K562 (cell line): ENCODE measurements at regions not wholly inside any gene's neighbourhood (a gene's known extent, or its start where the extent isn't known, plus 50 kb on each side); places are given as distances from the start of the nearest gene placed in this dataset.

Source experiments
- BACH1 ChIP-seq: fragments of 200-800 bp; sonication (Bioruptor generic); IDR thresholded peaks from 2 replicates; pipeline ENCODE4 v1.6.1; 2016; ENCODE audit warnings: missing genetic modification characterization, missing compliant biosample characterization
- CAMTA2 ChIP-seq: fragments of 250-450 bp; sonication (Bioruptor Pico); conservative IDR thresholded peaks from 2 replicates; pipeline ENCODE4 v1.5.1; 2022
- EZH2 ChIP-seq: IDR thresholded peaks from 2 replicates; pipeline ENCODE4 v1.6.1; 2012; ENCODE audit warnings: low read depth, mild to moderate bottlenecking, inconsistent platforms, low read length, borderline replicate concordance
- PTTG1 ChIP-seq: fragments of 450-650 bp; IDR thresholded peaks from 2 replicates; pipeline ENCODE4 v1.6.1; 2016; ENCODE audit warnings: low read depth, mild to moderate bottlenecking, missing genetic modification characterization, missing compliant biosample characterization
- RBFOX2 ChIP-seq: fragments of 200-400 bp; formaldehyde crosslinking; IDR thresholded peaks from 2 replicates; pipeline ENCODE4 v1.6.1; 2017; ENCODE audit warnings: low read depth, mild to moderate bottlenecking, low read length, moderate library complexity
- RFX5 ChIP-seq: IDR thresholded peaks from 2 replicates; pipeline ENCODE4 v1.6.1; 2011; ENCODE audit warnings: low read depth, mild to moderate bottlenecking, improper control_type of control experiment, low read length
- SMC3 ChIP-seq: conservative IDR thresholded peaks from 2 replicates; pipeline ENCODE4 v1.6.1; 2011; ENCODE audit warnings: low read depth, low read length, improper control_type of control experiment; ENCODE audit not compliant: insufficient read depth
- TSC22D4 ChIP-seq: fragments of 450-650 bp; IDR thresholded peaks from 2 replicates; pipeline ENCODE4 v1.6.1; 2016; ENCODE audit warnings: missing genetic modification characterization, missing biosample characterization, control low read depth
- XRCC3 ChIP-seq: fragments of 450-650 bp; IDR thresholded peaks from 2 replicates; pipeline ENCODE4 v1.6.1; 2017; ENCODE audit warnings: mild to moderate bottlenecking, moderate library complexity
- ZC3H8 ChIP-seq: fragments of 450-650 bp; IDR thresholded peaks from 2 replicates; pipeline ENCODE4 v1.6.1; 2017
- TF ChIP-seq, protein P1 (sequence below), 2 experiments: IDR thresholded peaks; 2 replicates each; pipeline ENCODE4 v1.6.1; 2012; ENCODE audit warnings: improper control_type of control experiment in 2 of 2, low read depth in 2 of 2, low read length in 2 of 2, borderline replicate concordance in 1 of 2
- TF ChIP-seq, protein P2 (sequence below), 2 experiments: fragments of 450-650 bp in 1 of 2; sonication (generic) in 1 of 2; formaldehyde crosslinking in 1 of 2; IDR thresholded peaks in 1 of 2; conservative IDR thresholded peaks in 1 of 2; 2 replicates each; pipeline versions ENCODE4 v1.6.1 to v1.8.1; 2016 to 2023; ENCODE audit warnings: mild to moderate bottlenecking in 2 of 2, moderate library complexity in 2 of 2, inconsistent platforms in 1 of 2, missing genetic modification reagents in 1 of 2
- TF ChIP-seq, protein P3 (sequence below), 3 experiments: IDR thresholded peaks in 2 of 3; conservative IDR thresholded peaks in 1 of 3; 2 replicates each; pipeline ENCODE4 v1.5.1; 2011 to 2012; ENCODE audit warnings: low read length in 3 of 3, mild to moderate bottlenecking in 3 of 3, control low read depth in 2 of 3, improper control_type of control experiment in 1 of 3, inconsistent platforms in 1 of 3, low read depth in 1 of 3, mixed read lengths in 1 of 3, moderate library complexity in 1 of 3; ENCODE audit not compliant: insufficient read depth in 2 of 3
- TF ChIP-seq, protein P4 (sequence below): sonication (generic); formaldehyde crosslinking; IDR thresholded peaks from 2 replicates; pipeline ENCODE4 v1.9.0; 2022; ENCODE audit warnings: mild to moderate bottlenecking, missing genetic modification reagents

DNA sequence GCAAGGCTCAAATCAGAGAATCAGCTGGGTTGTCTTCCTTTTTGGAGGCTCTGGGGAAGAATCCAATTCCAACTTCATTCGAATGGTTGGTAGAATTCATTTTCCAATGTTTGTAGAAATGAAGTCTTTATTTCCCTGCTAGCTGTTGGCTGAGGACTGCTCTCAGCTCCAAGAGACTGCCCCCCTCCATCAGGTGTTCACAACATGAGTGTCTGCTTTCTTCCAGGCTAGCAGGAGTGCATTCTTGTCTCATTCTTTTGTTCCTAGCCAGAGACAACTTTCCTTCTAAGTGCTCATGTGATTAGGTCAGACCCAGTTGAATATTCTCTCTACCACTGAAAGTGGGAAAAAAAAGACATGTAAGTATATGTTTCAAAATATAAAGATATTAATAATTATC lies 95.2 kb downstream of the HLX start:
- TF ChIP-seq EZH2 (no peak), RBFOX2 (no peak), RFX5 (no peak), BACH1 (tag) (no peak), PTTG1 (no peak), ZC3H8 (no peak), CAMTA2 (no peak), TSC22D4 (tag) (no peak), SMC3 (no peak), XRCC3 (no peak)
- TF ChIP-seq, protein P1, sequence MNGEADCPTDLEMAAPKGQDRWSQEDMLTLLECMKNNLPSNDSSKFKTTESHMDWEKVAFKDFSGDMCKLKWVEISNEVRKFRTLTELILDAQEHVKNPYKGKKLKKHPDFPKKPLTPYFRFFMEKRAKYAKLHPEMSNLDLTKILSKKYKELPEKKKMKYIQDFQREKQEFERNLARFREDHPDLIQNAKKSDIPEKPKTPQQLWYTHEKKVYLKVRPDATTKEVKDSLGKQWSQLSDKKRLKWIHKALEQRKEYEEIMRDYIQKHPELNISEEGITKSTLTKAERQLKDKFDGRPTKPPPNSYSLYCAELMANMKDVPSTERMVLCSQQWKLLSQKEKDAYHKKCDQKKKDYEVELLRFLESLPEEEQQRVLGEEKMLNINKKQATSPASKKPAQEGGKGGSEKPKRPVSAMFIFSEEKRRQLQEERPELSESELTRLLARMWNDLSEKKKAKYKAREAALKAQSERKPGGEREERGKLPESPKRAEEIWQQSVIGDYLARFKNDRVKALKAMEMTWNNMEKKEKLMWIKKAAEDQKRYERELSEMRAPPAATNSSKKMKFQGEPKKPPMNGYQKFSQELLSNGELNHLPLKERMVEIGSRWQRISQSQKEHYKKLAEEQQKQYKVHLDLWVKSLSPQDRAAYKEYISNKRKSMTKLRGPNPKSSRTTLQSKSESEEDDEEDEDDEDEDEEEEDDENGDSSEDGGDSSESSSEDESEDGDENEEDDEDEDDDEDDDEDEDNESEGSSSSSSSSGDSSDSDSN (IDR thresholded peaks at IDR 0.05; ENCODE audit: borderline replicate concordance in 1 of 2, low read depth in 2 of 2, low read length in 2 of 2): no peak
- TF ChIP-seq, protein P2, sequence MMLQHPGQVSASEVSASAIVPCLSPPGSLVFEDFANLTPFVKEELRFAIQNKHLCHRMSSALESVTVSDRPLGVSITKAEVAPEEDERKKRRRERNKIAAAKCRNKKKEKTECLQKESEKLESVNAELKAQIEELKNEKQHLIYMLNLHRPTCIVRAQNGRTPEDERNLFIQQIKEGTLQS (IDR thresholded peaks at IDR 0.05): no peak
- TF ChIP-seq, protein P2 (CRISPR knock-in tag; conservative IDR thresholded peaks at IDR 0.05): no peak
- TF ChIP-seq, protein P3, sequence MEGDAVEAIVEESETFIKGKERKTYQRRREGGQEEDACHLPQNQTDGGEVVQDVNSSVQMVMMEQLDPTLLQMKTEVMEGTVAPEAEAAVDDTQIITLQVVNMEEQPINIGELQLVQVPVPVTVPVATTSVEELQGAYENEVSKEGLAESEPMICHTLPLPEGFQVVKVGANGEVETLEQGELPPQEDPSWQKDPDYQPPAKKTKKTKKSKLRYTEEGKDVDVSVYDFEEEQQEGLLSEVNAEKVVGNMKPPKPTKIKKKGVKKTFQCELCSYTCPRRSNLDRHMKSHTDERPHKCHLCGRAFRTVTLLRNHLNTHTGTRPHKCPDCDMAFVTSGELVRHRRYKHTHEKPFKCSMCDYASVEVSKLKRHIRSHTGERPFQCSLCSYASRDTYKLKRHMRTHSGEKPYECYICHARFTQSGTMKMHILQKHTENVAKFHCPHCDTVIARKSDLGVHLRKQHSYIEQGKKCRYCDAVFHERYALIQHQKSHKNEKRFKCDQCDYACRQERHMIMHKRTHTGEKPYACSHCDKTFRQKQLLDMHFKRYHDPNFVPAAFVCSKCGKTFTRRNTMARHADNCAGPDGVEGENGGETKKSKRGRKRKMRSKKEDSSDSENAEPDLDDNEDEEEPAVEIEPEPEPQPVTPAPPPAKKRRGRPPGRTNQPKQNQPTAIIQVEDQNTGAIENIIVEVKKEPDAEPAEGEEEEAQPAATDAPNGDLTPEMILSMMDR (IDR thresholded peaks at IDR 0.05 in 2 of 3, conservative IDR thresholded peaks at IDR 0.05 in 1 of 3; ENCODE audit: insufficient read depth in 2 of 3, low read depth in 1 of 3, low read length in 3 of 3): no peak
- TF ChIP-seq, protein P4, sequence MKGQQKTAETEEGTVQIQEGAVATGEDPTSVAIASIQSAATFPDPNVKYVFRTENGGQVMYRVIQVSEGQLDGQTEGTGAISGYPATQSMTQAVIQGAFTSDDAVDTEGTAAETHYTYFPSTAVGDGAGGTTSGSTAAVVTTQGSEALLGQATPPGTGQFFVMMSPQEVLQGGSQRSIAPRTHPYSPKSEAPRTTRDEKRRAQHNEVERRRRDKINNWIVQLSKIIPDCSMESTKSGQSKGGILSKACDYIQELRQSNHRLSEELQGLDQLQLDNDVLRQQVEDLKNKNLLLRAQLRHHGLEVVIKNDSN: no peak
